ENCODE measurements at regions not wholly inside any gene's neighbourhood (a gene's known extent, or its start where the extent isn't known, plus 50 kb on each side); places are given as distances from the start of the nearest gene placed in this dataset.

DNA sequence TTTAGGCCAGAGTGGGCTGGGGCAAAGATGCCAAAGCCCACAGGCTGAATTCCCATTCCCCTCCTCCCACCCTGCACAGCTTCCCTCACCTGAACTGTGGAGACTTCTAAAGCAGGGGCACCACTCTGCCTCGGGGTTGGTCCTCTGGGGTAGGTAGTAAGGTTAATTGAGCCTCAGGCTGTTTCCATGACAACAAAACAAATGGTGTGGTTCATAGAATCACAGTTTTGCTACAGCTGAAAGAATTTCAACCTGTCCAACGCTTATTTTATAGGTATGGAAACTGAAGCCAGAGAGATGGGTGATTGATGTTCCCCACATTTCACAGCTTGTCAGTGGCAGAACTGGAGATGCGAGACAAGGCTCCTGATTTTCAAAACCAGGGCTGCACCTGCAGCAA lies 109.5 kb downstream of the SNX19 start:
- no peaks in the 10 kb centered on the region for H3K27me3 ChIP-seq (ENCODE audit: insufficient read depth, low read length)
- no peak overlapping the region for H4K91ac ChIP-seq (ENCODE audit: insufficient read length, low read depth, low read length)
- no peak for DNase-seq
- H2BK15ac ChIP-seq (ENCODE audit: low read depth, low read length) = no peak overlapping the region
- TF ChIP-seq CTCF (conservative IDR thresholded peaks at IDR 0.05) = no peak
- no peak overlapping the region for H2AFZ ChIP-seq (ENCODE audit: low read length)
- no peaks in the 10 kb centered on the region for H3K79me1 ChIP-seq (ENCODE audit: insufficient read depth, low read depth, low read length, poor library complexity, severe bottlenecking)
- Mint-ChIP-seq H3K4me3 (no peak overlapping the region), H3K36me3 (ENCODE audit: insufficient read depth in 1 of 3, low read depth in 3 of 3) (no peaks in the 10 kb centered on the region; a peak in 1 of 7 replicates), H3K9me3 (no peaks in the 10 kb centered on the region), H3K4me1 (peaks cover 31 to 34% of the 10 kb centered on the region in 2 experiments), H3K27me3 (ENCODE audit: low read depth) (peaks cover 1% of the 10 kb centered on the region; the same call in 1 of the 2 replicates), H3K27ac (no peak overlapping the region)
- no peak overlapping the region for H3K56ac ChIP-seq (ENCODE audit: insufficient read length, low read depth, low read length)
- H3K79me2 ChIP-seq (ENCODE audit: insufficient read depth, low read length) = no peaks in the 10 kb centered on the region
- peaks cover 12% of the 10 kb centered on the region; the same call in 1 of the 2 replicates for H3K4me1 ChIP-seq (ENCODE audit: insufficient read depth, low read length)
- no peaks in the 10 kb centered on the region for H4K20me1 ChIP-seq (ENCODE audit: control insufficient read depth, insufficient read depth, insufficient read length)
- H2BK5ac ChIP-seq (ENCODE audit: insufficient read length, low read length) = no peak overlapping the region
- no peak overlapping the region for H2AK5ac ChIP-seq (ENCODE audit: insufficient read length, low read length)
- H4K8ac ChIP-seq (replicated peaks; ENCODE audit: insufficient read length, low read depth, low read length) = no peak overlapping the region
- no peak overlapping the region for H2BK20ac ChIP-seq (ENCODE audit: low read depth, low read length, poor library complexity, severe bottlenecking)
- no peak overlapping the region for H3K27ac ChIP-seq (ENCODE audit: insufficient read length, low read depth, low read length)
- H3K4me2 ChIP-seq (ENCODE audit: insufficient read depth, insufficient read length, low read length) = no peak overlapping the region
- no CpG with 5 or more reads among the region's 3 CpGs for WGBS (ENCODE audit: extremely low coverage, insufficient read length, low lambda C conversion rate)
- H3K14ac ChIP-seq (ENCODE audit: insufficient read depth, low read length) = no peak overlapping the region
- H2BK120ac ChIP-seq (ENCODE audit: low read depth, low read length, poor library complexity, severe bottlenecking) = no peak overlapping the region
- H3K4ac ChIP-seq (ENCODE audit: low read depth, low read length) = no peak overlapping the region
- H3K23me2 ChIP-seq (ENCODE audit: insufficient read length, low read depth, low read length, poor library complexity, severe bottlenecking) = no peaks in the 10 kb centered on the region
- no peaks in the 10 kb centered on the region for H3K9me3 ChIP-seq (ENCODE audit: control insufficient read depth, low read depth, low read length)
- H3K23ac ChIP-seq (ENCODE audit: insufficient read length, low read depth, low read length) = no peak overlapping the region
- no peak overlapping the region for H4K5ac ChIP-seq (ENCODE audit: insufficient read length, low read depth, low read length)
- no peak overlapping the region for H2BK12ac ChIP-seq (ENCODE audit: insufficient read length, low read depth, low read length)
- H3T11ph ChIP-seq (ENCODE audit: low read length) = no peak overlapping the region
- H3K18ac ChIP-seq (ENCODE audit: insufficient read length, low read depth, low read length) = no peak overlapping the region
- H3K9ac ChIP-seq (ENCODE audit: extremely low read depth, insufficient read length, low read length) = no peak overlapping the region

Data from H9 (cell line).